ENCODE measurements at regions not wholly inside any gene's neighbourhood (a gene's known extent, or its start where the extent isn't known, plus 50 kb on each side); places are given as distances from the start of the nearest gene placed in this dataset.

- DNase-seq (ENCODE audit: low read depth, low spot score) = no peak
Measured at GRCh38 chr16:64826374-64826773, 295.5 kb downstream of the CDH11 start.

- DNase-seq (ENCODE audit: low read depth, low spot score) = no peak
Measured at GRCh38 chr16:64823481-64824075, 298.3 kb downstream of the CDH11 start.

- DNase-seq (ENCODE audit: low read depth, low spot score) = no peak
Measured at GRCh38 chr16:64809876-64810629, 311.8 kb downstream of the CDH11 start.

- no peak for DNase-seq (ENCODE audit: low read depth, low spot score)
Measured at GRCh38 chr16:64808474-64808873, 313.4 kb downstream of the CDH11 start.

- DNase-seq (ENCODE audit: low read depth, low spot score) = no peak
Measured at GRCh38 chr16:64791756-64792155, 330.1 kb downstream of the CDH11 start.

GRCh38 chr16:64784635-64785034 lies 337.2 kb downstream of the CDH11 start:
- DNase-seq (ENCODE audit: low read depth, low spot score) = no peak

- no peak for DNase-seq (ENCODE audit: low read depth, low spot score)
Measured at GRCh38 chr16:64782484-64782883, 339.4 kb downstream of the CDH11 start.

GRCh38 chr16:64780445-64780844 lies 341.4 kb downstream of the CDH11 start:
- DNase-seq (ENCODE audit: low read depth, low spot score) = no peak

- DNase-seq (ENCODE audit: low read depth, low spot score) = no peak
Measured at GRCh38 chr16:64778777-64779176, 343.1 kb downstream of the CDH11 start.

GRCh38 chr16:64773638-64774037 lies 348.2 kb downstream of the CDH11 start:
- DNase-seq (ENCODE audit: low read depth, low spot score) = no peak

GRCh38 chr16:64773184-64773583 lies 348.7 kb downstream of the CDH11 start:
- no peak for DNase-seq (ENCODE audit: low read depth, low spot score)

GRCh38 chr16:64771273-64771672 lies 350.6 kb downstream of the CDH11 start:
- DNase-seq (ENCODE audit: low read depth, low spot score) = no peak

GRCh38 chr16:64762211-64762610 lies 359.7 kb downstream of the CDH11 start:
- DNase-seq (ENCODE audit: low read depth, low spot score) = no peak

- DNase-seq (ENCODE audit: low read depth, low spot score) = no peak
Measured at GRCh38 chr16:64754279-64754678, 367.6 kb downstream of the CDH11 start.

- no peak for DNase-seq (ENCODE audit: low read depth, low spot score)
Measured at GRCh38 chr16:64751906-64752305, 370.0 kb downstream of the CDH11 start.

- DNase-seq (ENCODE audit: low read depth, low spot score) = no peak
Measured at GRCh38 chr16:64749346-64749745, 372.5 kb downstream of the CDH11 start.

GRCh38 chr16:64745258-64745930 lies 376.5 kb downstream of the CDH11 start:
- no peak for DNase-seq (ENCODE audit: low read depth, low spot score)

- DNase-seq (ENCODE audit: low read depth, low spot score) = no peak
Measured at GRCh38 chr16:64742455-64743223, 379.2 kb downstream of the CDH11 start.

GRCh38 chr16:64740261-64740660 lies 381.6 kb downstream of the CDH11 start:
- no peak for DNase-seq (ENCODE audit: low read depth, low spot score)

GRCh38 chr16:64738321-64738960 lies 383.4 kb downstream of the CDH11 start:
- DNase-seq (ENCODE audit: low read depth, low spot score) = no peak

- DNase-seq (ENCODE audit: low read depth, low spot score) = no peak
Measured at GRCh38 chr16:64736857-64737256, 385.0 kb downstream of the CDH11 start.

- no peak for DNase-seq (ENCODE audit: low read depth, low spot score)
Measured at GRCh38 chr16:64731891-64732290, 390.0 kb downstream of the CDH11 start.

Data from brain pericyte (primary cell).